Cardiac muscle cell (in vitro differentiated cells and primary cell): ENCODE measurements at regions not wholly inside any gene's neighbourhood (a gene's known extent, or its start where the extent isn't known, plus 50 kb on each side); places are given as distances from the start of the nearest gene placed in this dataset.

Source experiments
- DNase-seq, 2 donors: peaks; one replicate each; pipeline versions ENCODE4 v3.0.0 to v3.0.0-alpha.2; 2010 to 2017; ENCODE audit warnings: low read depth in 1 of 2, low spot score in 1 of 2
- H3K27ac ChIP-seq: fragments of 200-600 bp; sonication (generic); 2 replicates; pipeline ENCODE4 v1.5.1; 2016
- H3K27me3 ChIP-seq: fragments of 200-600 bp; sonication (generic); 2 replicates; pipeline ENCODE4 v1.6.0; 2016; ENCODE audit warnings: control low read depth
- H3K36me3 ChIP-seq: fragments of 200-600 bp; sonication (generic); 2 replicates; pipeline ENCODE4 v1.5.1; 2016; ENCODE audit warnings: control low read depth
- H3K4me1 ChIP-seq: fragments of 200-600 bp; sonication (generic); 2 replicates; pipeline ENCODE4 v1.8.1; 2017; ENCODE audit warnings: low read depth, mild to moderate bottlenecking, mixed run types
- H3K4me3 ChIP-seq: fragments of 200-600 bp; sonication (generic); 2 replicates; pipeline ENCODE4 v1.5.1; 2016; ENCODE audit warnings: mild to moderate bottlenecking
- H3K9me3 ChIP-seq: fragments of 200-600 bp; sonication (generic); 2 replicates; pipeline ENCODE4 v1.5.1; 2017; ENCODE audit warnings: low read depth, mild to moderate bottlenecking, control low read depth
- CTCF ChIP-seq: IDR thresholded peaks from 2 replicates; pipeline ENCODE4 v1.5.1; 2012; ENCODE audit warnings: low read depth, mild to moderate bottlenecking, low read length

GRCh38 chr4:45078201-45078600 lies 351.8 kb upstream of the GNPDA2 start:
- H3K27me3 ChIP-seq: no peaks in the 10 kb centered on the region
- H3K4me1 ChIP-seq: no peaks in the 10 kb centered on the region
- H3K9me3 ChIP-seq: no peaks in the 10 kb centered on the region
- no peak for TF ChIP-seq CTCF
- no peak overlapping the region for H3K27ac ChIP-seq
- H3K36me3 ChIP-seq: no peaks in the 10 kb centered on the region
- peak in 1 of 2 donors; percentile 50 for DNase-seq
- no peak overlapping the region for H3K4me3 ChIP-seq

GRCh38 chr4:45072981-45073380 lies 346.6 kb upstream of the GNPDA2 start:
- DNase-seq: no peak
- Histone ChIP-seq H3K9me3 (no peaks in the 10 kb centered on the region), H3K27me3 (no peaks in the 10 kb centered on the region), H3K27ac (no peak overlapping the region), H3K4me1 (no peaks in the 10 kb centered on the region), H3K4me3 (no peak overlapping the region), H3K36me3 (no peaks in the 10 kb centered on the region)
- no peak for TF ChIP-seq CTCF

- DNase-seq: no peak
These were observed 338.4 kb upstream of the GNPDA2 start for GRCh38 chr4:45064741-45065140.

GRCh38 chr4:45063696-45064095 lies 337.3 kb upstream of the GNPDA2 start:
- TF ChIP-seq CTCF: no peak
- no peaks in the 10 kb centered on the region for H3K27me3 ChIP-seq
- H3K36me3 ChIP-seq: no peaks in the 10 kb centered on the region
- H3K9me3 ChIP-seq: no peaks in the 10 kb centered on the region
- H3K4me1 ChIP-seq: peaks cover 10% of the 10 kb centered on the region
- no peak overlapping the region for H3K4me3 ChIP-seq
- H3K27ac ChIP-seq: no peak overlapping the region
- peak in 1 of 2 donors; percentile 36 for DNase-seq

More at GRCh38 chr4:45064741-45065140, 338.4 kb upstream of the GNPDA2 start:
- Histone ChIP-seq H3K4me1 (peaks cover 10% of the 10 kb centered on the region), H3K9me3 (no peaks in the 10 kb centered on the region), H3K4me3 (no peak overlapping the region), H3K36me3 (no peaks in the 10 kb centered on the region), H3K27me3 (no peaks in the 10 kb centered on the region), H3K27ac (no peak overlapping the region)
- TF ChIP-seq CTCF: no peak

- DNase-seq: no peak
- Histone ChIP-seq H3K9me3 (no peaks in the 10 kb centered on the region), H3K4me1 (peaks cover 10% of the 10 kb centered on the region), H3K4me3 (no peak overlapping the region), H3K36me3 (no peaks in the 10 kb centered on the region), H3K27me3 (no peaks in the 10 kb centered on the region), H3K27ac (peak overlapping the region; percentile 7)
- TF ChIP-seq CTCF: no peak
These were observed 336.7 kb upstream of the GNPDA2 start for GRCh38 chr4:45062935-45063545.
